Neural crest cell (in vitro differentiated cells): ENCODE measurements at regions not wholly inside any gene's neighbourhood (a gene's known extent, or its start where the extent isn't known, plus 50 kb on each side); places are given as distances from the start of the nearest gene placed in this dataset.

Source experiments
- DNase-seq: peaks from one replicate; pipeline ENCODE4 v3.0.0; 2021; ENCODE audit warnings: low read depth, mixed read lengths, low spot score
- H3K27ac Mint-ChIP-seq: one replicate; pipeline ENCODE4 v1.8.0; 2021; ENCODE audit warnings: mild to moderate bottlenecking, mixed read lengths; ENCODE audit not compliant: unreplicated experiment
- H3K27me3 Mint-ChIP-seq: 2 replicates; pipeline ENCODE4 v1.8.0; 2021; ENCODE audit warnings: low read depth, mild to moderate bottlenecking, mixed read lengths
- H3K36me3 Mint-ChIP-seq: 2 replicates; pipeline ENCODE4 v1.8.0; 2021; ENCODE audit warnings: low read depth, mild to moderate bottlenecking, mixed read lengths
- H3K4me1 Mint-ChIP-seq: 2 replicates; pipeline ENCODE4 v1.8.0; 2021; ENCODE audit warnings: mixed read lengths
- H3K4me3 Mint-ChIP-seq: one replicate; pipeline ENCODE4 v1.8.0; 2021; ENCODE audit warnings: mild to moderate bottlenecking, mixed read lengths
- H3K9me3 Mint-ChIP-seq: 2 replicates; pipeline ENCODE4 v1.8.0; 2021; ENCODE audit warnings: mixed read lengths
- TF ChIP-seq, protein P1 (sequence below): fragments of 200-600 bp; sonication (generic); conservative IDR thresholded peaks from 2 replicates; pipeline ENCODE4 v1.5.0; 2021; ENCODE audit warnings: antibody characterized with exemption, mild to moderate bottlenecking

DNA sequence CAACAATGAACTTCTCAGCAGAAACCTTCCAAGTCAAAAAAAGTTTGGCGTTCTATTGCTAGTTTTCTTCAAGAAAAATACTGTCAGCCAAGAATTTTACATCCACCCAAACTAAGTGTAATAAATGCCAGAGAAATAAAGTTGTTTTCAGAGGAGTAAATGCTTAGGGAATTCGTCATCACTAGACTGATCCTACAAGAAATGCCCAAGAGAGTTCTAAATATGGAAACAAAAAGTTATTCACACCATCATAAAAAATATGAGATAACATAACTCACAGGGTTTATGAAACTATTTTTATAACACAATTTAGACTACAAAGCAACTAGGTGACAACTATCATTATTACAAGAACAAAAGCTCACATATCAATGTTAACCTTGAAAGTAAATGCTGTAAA is 259.5 kb upstream of the GABRA2 start:
- TF ChIP-seq, protein P1, sequence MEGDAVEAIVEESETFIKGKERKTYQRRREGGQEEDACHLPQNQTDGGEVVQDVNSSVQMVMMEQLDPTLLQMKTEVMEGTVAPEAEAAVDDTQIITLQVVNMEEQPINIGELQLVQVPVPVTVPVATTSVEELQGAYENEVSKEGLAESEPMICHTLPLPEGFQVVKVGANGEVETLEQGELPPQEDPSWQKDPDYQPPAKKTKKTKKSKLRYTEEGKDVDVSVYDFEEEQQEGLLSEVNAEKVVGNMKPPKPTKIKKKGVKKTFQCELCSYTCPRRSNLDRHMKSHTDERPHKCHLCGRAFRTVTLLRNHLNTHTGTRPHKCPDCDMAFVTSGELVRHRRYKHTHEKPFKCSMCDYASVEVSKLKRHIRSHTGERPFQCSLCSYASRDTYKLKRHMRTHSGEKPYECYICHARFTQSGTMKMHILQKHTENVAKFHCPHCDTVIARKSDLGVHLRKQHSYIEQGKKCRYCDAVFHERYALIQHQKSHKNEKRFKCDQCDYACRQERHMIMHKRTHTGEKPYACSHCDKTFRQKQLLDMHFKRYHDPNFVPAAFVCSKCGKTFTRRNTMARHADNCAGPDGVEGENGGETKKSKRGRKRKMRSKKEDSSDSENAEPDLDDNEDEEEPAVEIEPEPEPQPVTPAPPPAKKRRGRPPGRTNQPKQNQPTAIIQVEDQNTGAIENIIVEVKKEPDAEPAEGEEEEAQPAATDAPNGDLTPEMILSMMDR = no peak
- no peaks in the 10 kb centered on the region for H3K36me3 Mint-ChIP-seq
- peaks cover 3% of the 10 kb centered on the region for H3K9me3 Mint-ChIP-seq
- DNase-seq = no peak
- no peaks in the 10 kb centered on the region for H3K4me1 Mint-ChIP-seq
- H3K27me3 Mint-ChIP-seq = peaks cover 14% of the 10 kb centered on the region
- no peak overlapping the region for H3K4me3 Mint-ChIP-seq
- no peak overlapping the region for H3K27ac Mint-ChIP-seq

- TF ChIP-seq, protein P1 = peak; percentile 74
- Mint-ChIP-seq H3K4me3 (no peak overlapping the region), H3K27me3 (peaks cover 14% of the 10 kb centered on the region), H3K4me1 (no peaks in the 10 kb centered on the region), H3K36me3 (no peaks in the 10 kb centered on the region), H3K27ac (no peak overlapping the region), H3K9me3 (peaks cover 3% of the 10 kb centered on the region)
- peak; percentile 21 for DNase-seq
Observed at GRCh38 chr4:46648088-46648744, 258.3 kb upstream of the GABRA2 start.

DNA sequence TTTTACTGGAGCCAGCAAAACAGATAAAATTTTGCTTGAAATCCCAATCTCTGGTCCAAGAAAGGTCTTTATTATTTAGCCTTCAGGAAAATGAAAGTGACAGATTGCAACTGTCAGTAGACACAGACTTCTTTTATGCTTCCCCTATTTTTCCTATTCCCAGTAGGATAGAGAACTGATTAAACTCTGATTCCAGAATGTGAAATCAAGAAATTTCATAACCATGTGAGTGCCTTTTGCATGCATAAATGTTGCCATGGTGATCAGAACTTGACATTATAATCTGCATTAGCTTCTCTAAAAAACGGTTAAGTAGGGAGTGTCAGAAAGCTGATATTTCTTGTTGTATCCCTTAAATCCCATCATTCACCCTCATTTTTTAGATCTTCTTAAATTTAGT is 255.2 kb upstream of the GABRA2 start:
- DNase-seq = no peak
- Mint-ChIP-seq H3K4me1 (no peaks in the 10 kb centered on the region), H3K9me3 (no peaks in the 10 kb centered on the region), H3K36me3 (no peaks in the 10 kb centered on the region), H3K27ac (no peak overlapping the region), H3K4me3 (no peak overlapping the region), H3K27me3 (peaks cover 7% of the 10 kb centered on the region)
- TF ChIP-seq, protein P1 = no peak
